Mammary epithelial cell (primary cell): ENCODE measurements at regions not wholly inside any gene's neighbourhood (a gene's known extent, or its start where the extent isn't known, plus 50 kb on each side); places are given as distances from the start of the nearest gene placed in this dataset.

Source experiments
- EZH2 ChIP-seq: IDR thresholded peaks from 2 replicates; pipeline ENCODE4 v1.6.1; 2012; ENCODE audit warnings: low read length, inconsistent platforms, borderline replicate concordance
- TF ChIP-seq, protein P1 (sequence below), 2 donors: IDR thresholded peaks in 1 of 2; conservative IDR thresholded peaks in 1 of 2; 2 replicates each; pipeline ENCODE4 v1.5.1; 2011 to 2012; ENCODE audit warnings: inconsistent platforms in 2 of 2, low read length in 2 of 2, mild to moderate bottlenecking in 2 of 2, control low read depth in 1 of 2, low read depth in 1 of 2; ENCODE audit not compliant: insufficient read depth in 1 of 2; ENCODE audit errors: extremely low read depth in 1 of 2

DNA sequence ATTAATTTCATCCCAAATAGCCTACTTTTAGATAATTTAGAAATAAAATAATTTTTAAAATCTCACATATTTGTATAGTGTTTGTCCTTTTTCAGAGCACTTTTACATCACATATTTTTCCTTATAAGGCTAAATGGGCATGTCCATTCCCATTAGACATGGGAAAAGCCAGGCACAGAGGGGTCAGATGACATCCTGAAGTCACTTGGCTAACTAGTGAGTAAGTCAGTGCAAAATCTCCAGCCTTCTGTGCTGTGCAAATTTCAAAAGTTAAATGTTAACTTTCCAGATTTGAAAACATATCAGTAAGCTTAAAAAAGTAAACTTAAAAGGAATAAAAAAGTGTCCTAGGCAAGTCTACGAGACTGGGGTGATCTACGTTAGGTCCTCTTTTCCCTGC is 117.4 kb downstream of the EMP1 start:
- TF ChIP-seq, protein P1, sequence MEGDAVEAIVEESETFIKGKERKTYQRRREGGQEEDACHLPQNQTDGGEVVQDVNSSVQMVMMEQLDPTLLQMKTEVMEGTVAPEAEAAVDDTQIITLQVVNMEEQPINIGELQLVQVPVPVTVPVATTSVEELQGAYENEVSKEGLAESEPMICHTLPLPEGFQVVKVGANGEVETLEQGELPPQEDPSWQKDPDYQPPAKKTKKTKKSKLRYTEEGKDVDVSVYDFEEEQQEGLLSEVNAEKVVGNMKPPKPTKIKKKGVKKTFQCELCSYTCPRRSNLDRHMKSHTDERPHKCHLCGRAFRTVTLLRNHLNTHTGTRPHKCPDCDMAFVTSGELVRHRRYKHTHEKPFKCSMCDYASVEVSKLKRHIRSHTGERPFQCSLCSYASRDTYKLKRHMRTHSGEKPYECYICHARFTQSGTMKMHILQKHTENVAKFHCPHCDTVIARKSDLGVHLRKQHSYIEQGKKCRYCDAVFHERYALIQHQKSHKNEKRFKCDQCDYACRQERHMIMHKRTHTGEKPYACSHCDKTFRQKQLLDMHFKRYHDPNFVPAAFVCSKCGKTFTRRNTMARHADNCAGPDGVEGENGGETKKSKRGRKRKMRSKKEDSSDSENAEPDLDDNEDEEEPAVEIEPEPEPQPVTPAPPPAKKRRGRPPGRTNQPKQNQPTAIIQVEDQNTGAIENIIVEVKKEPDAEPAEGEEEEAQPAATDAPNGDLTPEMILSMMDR (conservative IDR thresholded peaks at IDR 0.05 in 1 of 2, IDR thresholded peaks at IDR 0.05 in 1 of 2; ENCODE audit: extremely low read depth in 1 of 2, insufficient read depth in 1 of 2, low read depth in 1 of 2, low read length in 2 of 2): no peak
- TF ChIP-seq EZH2: no peak
